Esophagus (tissue), 2 donors: ENCODE measurements at regions not wholly inside any gene's neighbourhood (a gene's known extent, or its start where the extent isn't known, plus 50 kb on each side); places are given as distances from the start of the nearest gene placed in this dataset.

Experiments
- H3K27ac ChIP-seq, 2 donors: one replicate each; pipeline ENCODE4 v1.5.1; 2013; ENCODE audit warnings: low read depth in 2 of 2, mild to moderate bottlenecking in 2 of 2, inconsistent platforms in 1 of 2, low read length in 1 of 2, moderate library complexity in 1 of 2
- H3K27me3 ChIP-seq, 2 donors: one replicate each; pipeline ENCODE4 v1.6.1; 2013; ENCODE audit warnings: low read length in 2 of 2, control low read depth in 1 of 2, mild to moderate bottlenecking in 1 of 2; ENCODE audit not compliant: insufficient read depth in 2 of 2, control insufficient read depth in 1 of 2
- H3K36me3 ChIP-seq, 2 donors: one replicate each; pipeline ENCODE4 v1.6.1; 2013; ENCODE audit warnings: low read length in 1 of 2; ENCODE audit not compliant: control insufficient read depth in 2 of 2, insufficient read depth in 2 of 2
- H3K4me1 ChIP-seq, 2 donors: one replicate each; pipeline ENCODE4 v1.6.1; 2013; ENCODE audit warnings: low read length in 1 of 2; ENCODE audit not compliant: control insufficient read depth in 2 of 2, insufficient read depth in 2 of 2
- H3K4me3 ChIP-seq, 2 donors: one replicate each; pipeline ENCODE4 v1.5.1; 2013; ENCODE audit warnings: low read length in 2 of 2, mild to moderate bottlenecking in 2 of 2, low read depth in 1 of 2, moderate library complexity in 1 of 2
- H3K9me3 ChIP-seq, 2 donors: one replicate each; pipeline ENCODE4 v1.6.1; 2013; ENCODE audit warnings: mild to moderate bottlenecking in 2 of 2, low read depth in 1 of 2, low read length in 1 of 2, moderate library complexity in 1 of 2; ENCODE audit not compliant: control insufficient read depth in 2 of 2, insufficient read depth in 1 of 2
- WGBS, 2 donors: extraction: QIAGEN DNeasy Blood & Tissue Kit; methylation state at CpG; one replicate each; pipeline ENCODE4 v1.1.7; 2013; 5-methylcytosine and 5-hydroxymethylcytosine counted together
- donor health status: healthy with polysubstance abuse.
- donor health status: Bipolar disorder and iron deficiency.

DNA sequence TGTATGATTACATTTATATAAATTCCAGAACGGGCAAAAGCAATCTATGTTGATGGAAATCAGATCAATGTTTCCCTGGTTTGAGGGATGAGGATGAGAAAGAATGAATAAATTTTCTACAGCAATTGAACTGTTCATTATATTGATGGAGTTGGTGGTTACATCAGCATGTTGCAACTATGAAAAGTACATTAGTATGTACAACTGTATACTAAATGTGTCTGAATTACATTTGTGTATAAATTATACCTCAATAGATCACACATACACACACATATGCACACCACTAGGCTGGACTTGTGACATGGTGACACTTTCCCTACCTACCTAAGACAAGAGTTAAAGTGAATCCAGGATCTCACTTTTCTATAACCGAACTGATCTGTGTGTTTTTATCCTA is 608.0 kb downstream of the CDH11 start:
- H3K27ac ChIP-seq: no peak overlapping the region
- no peaks in the 10 kb centered on the region for H3K4me1 ChIP-seq
- H3K36me3 ChIP-seq: no peaks in the 10 kb centered on the region
- H3K9me3 ChIP-seq: no peaks in the 10 kb centered on the region
- no peak overlapping the region for H3K4me3 ChIP-seq
- 74 to 77% methylated on average over 2 of the region's 2 CpGs for WGBS, 2 donors
- H3K27me3 ChIP-seq: no peaks in the 10 kb centered on the region

DNA sequence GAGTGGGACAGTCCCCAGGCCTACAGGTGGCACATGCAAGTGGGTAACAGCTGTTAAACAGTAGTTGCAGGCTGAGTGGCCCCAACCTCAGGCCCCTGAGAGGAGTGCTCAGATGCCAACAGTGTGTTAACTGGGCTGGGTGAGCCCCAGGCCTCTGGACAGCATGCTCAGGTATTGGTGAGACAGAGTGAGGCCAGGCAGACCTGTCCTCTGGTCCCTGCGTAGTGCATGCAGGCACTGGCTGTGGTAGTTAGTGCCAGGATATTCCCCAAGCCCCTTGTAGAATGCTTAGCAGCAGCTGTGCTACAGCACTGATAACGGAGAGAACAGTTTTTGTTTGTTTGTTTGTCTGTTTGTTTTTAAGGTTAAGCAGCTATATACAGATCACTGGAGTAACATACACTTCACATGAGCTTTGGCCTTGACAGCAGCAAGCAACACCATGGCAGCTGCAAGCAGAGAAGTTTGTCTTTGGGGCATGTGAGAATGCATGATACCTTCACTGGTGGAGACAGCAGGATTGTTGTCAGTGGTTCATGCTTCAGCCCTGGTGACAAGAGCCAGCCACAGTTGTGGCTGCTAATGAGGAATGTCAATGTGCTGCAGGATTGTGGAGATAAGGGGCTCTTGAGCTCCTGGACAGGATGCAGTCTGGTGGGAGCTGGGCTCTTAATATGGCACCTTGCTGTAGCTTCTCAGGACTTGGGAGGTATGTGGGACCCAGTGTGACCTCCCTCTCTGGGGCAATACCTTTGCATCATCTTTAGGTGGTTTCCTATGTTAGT is 614.4 kb downstream of the CDH11 start:
- H3K27me3 ChIP-seq: no peaks in the 10 kb centered on the region
- H3K4me3 ChIP-seq: no peak overlapping the region
- H3K27ac ChIP-seq: no peak overlapping the region
- no peaks in the 10 kb centered on the region for H3K4me1 ChIP-seq
- 79 to 83% methylated on average over 2 of the region's 2 CpGs for WGBS, 2 donors
- no peaks in the 10 kb centered on the region for H3K36me3 ChIP-seq
- peaks cover 5 to 6% of the 10 kb centered on the region in 2 donors for H3K9me3 ChIP-seq

DNA sequence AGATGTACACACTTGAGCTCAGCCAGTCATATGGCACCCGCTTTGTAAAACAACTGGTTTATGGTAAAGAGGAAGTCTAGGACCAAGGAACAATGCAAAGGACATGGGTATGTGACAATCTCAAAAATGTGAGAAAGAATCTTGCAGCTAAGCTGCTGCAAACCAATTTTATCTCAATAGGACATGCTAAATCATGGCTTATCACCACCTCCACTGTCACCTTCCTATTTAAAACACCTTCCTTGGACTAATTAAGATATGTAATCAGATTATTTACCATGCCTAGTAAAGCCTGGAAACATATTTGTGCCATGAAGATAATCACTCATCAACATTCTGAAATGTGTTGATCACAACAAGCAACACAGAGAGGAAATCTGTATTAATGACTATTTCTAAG is 622.7 kb downstream of the CDH11 start:
- H3K27ac ChIP-seq: no peak overlapping the region
- no peaks in the 10 kb centered on the region for H3K9me3 ChIP-seq
- 83 to 96% methylated on average over 1 of the region's 1 CpG for WGBS, 2 donors
- H3K4me3 ChIP-seq: no peak overlapping the region
- no peaks in the 10 kb centered on the region for H3K27me3 ChIP-seq
- H3K4me1 ChIP-seq: no peaks in the 10 kb centered on the region
- no peaks in the 10 kb centered on the region for H3K36me3 ChIP-seq

DNA sequence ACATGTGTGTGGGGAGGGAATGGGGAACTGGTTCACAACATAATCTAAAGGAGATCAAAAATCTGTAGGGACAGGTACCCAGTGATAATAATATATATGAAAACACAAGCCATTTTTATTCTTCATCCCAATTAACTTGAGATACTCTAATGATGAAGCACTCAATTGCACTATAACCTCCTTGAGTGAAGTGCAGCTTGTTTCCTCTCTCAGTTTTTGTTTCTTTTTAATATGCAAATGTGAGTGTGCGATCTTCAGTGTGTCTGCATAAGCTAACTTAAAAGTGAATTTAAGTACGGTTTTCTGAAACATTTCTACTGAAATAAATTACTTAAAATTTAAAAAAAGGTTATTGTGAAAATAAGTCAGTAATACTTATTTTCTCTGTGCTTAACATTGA is 623.5 kb downstream of the CDH11 start:
- Histone ChIP-seq H3K27me3 (no peaks in the 10 kb centered on the region), H3K36me3 (no peaks in the 10 kb centered on the region), H3K4me3 (no peak overlapping the region), H3K27ac (no peak overlapping the region), H3K9me3 (no peaks in the 10 kb centered on the region), H3K4me1 (no peaks in the 10 kb centered on the region)
- 81 to 85% methylated on average over 2 of the region's 2 CpGs for WGBS, 2 donors

DNA sequence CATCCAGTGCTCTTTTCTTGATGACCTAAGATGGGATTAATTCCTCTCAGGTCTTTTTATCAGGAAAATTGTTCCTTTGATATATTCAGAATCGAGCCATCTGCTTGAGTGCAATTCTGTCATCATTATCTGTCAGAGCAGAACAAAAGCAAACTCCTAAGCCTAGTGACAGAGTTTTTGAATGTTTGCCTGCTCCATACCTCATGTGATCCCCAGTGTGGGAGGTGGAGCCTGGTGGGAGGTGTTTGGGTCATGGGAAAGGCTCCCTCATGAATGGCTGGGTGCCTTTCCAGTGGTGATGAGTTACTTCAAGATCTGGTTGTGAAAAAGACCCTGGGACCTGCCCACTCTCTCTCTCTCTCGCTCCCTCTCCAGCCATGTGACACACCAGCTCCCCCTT is 628.2 kb downstream of the CDH11 start:
- no peaks in the 10 kb centered on the region for H3K27me3 ChIP-seq
- no peaks in the 10 kb centered on the region for H3K9me3 ChIP-seq
- no peak overlapping the region for H3K27ac ChIP-seq
- 51 to 63% methylated on average over 2 of the region's 2 CpGs for WGBS, 2 donors
- H3K4me3 ChIP-seq: no peak overlapping the region
- H3K36me3 ChIP-seq: no peaks in the 10 kb centered on the region
- no peaks in the 10 kb centered on the region for H3K4me1 ChIP-seq

DNA sequence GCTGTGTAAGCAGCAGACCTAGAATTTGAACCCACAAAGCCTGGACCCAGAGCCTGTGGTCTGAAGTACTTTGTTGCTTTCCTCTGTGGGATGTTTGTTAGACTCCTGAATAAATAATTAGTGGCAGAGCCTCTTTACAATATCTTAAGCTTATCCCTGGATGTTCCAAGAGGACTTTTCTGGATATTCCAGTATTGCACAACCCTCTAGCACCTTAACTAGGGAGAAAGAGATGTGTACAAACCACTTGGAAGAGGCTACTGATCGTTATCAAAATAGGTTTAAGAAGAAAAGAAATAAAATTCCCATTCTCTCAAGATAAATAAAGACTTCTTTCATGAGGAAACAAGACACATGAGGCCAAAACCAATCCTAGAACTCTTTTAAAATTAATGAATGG is 632.4 kb downstream of the CDH11 start:
- Histone ChIP-seq H3K27me3 (no peaks in the 10 kb centered on the region), H3K36me3 (no peaks in the 10 kb centered on the region), H3K4me1 (no peaks in the 10 kb centered on the region), H3K9me3 (no peaks in the 10 kb centered on the region), H3K27ac (no peak overlapping the region), H3K4me3 (no peak overlapping the region)
- WGBS, 2 donors: 29 to 39% methylated on average over 1 of the region's 1 CpG

DNA sequence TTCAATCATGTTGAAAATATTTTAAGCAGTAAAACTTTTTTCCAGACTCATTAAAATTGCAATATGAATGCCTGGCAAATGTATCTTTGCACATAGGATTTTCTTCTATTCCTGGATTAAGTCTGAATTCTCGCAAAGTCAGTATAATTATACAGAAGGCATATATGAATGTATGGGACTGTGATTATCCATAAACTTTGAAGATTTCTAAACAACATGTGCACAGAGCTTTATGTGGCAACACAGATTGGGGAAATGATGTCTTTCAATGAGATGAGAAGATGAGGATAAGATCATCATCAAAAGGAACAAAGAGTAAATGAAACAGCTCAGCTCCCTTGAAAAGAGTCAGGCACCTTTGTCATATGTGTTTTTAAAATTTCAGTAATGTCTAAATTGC is 635.3 kb downstream of the CDH11 start:
- no peak overlapping the region for H3K4me3 ChIP-seq
- 94 to 96% methylated on average over 1 of the region's 1 CpG for WGBS, 2 donors
- H3K4me1 ChIP-seq: no peaks in the 10 kb centered on the region
- H3K27me3 ChIP-seq: no peaks in the 10 kb centered on the region
- no peaks in the 10 kb centered on the region for H3K36me3 ChIP-seq
- H3K27ac ChIP-seq: no peak overlapping the region
- H3K9me3 ChIP-seq: no peaks in the 10 kb centered on the region

DNA sequence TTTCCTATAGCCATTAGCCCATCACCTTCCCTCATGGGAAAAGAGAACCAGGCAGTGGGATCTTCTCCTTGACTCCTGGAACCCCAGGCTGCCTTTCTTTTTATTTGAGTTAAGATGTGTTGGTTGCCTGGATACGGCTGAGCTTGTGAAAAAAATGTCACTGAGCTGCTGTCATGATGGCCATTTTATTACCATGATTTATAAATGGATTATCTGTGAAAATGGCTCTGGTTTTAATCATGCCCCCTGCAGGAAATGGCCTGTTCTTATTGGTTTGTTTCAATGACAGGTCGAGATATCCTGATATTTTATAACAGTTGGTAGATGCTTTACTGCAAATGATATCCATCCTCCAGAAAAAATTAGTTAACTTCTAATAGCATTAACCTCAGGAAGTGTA is 640.4 kb downstream of the CDH11 start:
- no peaks in the 10 kb centered on the region for H3K27me3 ChIP-seq
- no peak overlapping the region for H3K4me3 ChIP-seq
- H3K36me3 ChIP-seq: no peaks in the 10 kb centered on the region
- 73 to 81% methylated on average over 2 of the region's 2 CpGs for WGBS, 2 donors
- no peaks in the 10 kb centered on the region for H3K4me1 ChIP-seq
- H3K27ac ChIP-seq: no peak overlapping the region
- peaks cover 0 to 3% of the 10 kb centered on the region in 2 donors for H3K9me3 ChIP-seq

DNA sequence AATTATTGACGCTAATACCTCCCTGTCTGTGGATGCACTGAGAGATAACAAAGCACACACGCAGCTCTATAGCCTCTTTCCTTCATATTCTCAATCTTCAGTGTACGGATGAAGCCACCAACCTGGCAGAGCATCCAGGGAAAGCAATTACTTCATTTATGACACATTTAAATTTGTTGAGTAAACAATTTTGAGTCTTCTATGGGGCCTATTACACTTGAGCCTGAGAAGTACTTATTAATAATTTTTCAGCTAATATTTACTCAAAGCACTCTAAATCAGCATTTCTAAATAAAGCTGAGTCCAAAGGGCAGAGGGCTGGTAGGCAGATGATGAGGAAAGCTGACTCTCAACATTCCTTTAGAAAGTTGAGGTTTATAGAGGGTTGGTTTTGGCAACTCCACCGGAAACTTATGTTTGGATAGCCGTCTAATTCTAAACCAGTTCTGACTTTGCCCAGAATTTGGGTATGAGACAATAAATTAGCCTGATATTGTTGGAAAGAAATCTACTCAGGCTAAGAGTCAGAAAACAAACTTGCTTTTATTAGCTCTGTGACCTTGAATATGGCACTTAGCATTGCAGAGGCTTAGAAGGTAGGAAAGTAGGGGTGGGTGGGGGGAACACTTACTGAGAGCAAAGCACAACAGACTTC is 643.5 kb downstream of the CDH11 start:
- 23 to 25% methylated on average over 5 of the region's 5 CpGs for WGBS, 2 donors
- H3K36me3 ChIP-seq: no peaks in the 10 kb centered on the region
- H3K27me3 ChIP-seq: no peaks in the 10 kb centered on the region
- H3K4me1 ChIP-seq: no peaks in the 10 kb centered on the region
- H3K27ac ChIP-seq: no peak overlapping the region
- peaks cover 0 to 3% of the 10 kb centered on the region in 2 donors for H3K9me3 ChIP-seq
- no peak overlapping the region for H3K4me3 ChIP-seq
